Epithelial cell of prostate (primary cell): ENCODE measurements at regions not wholly inside any gene's neighbourhood (a gene's known extent, or its start where the extent isn't known, plus 50 kb on each side); places are given as distances from the start of the nearest gene placed in this dataset.
"Not testable (repeated sequence)": the region's sequence is repeated elsewhere in the genome, so short reads cannot be mapped to it uniquely, and the experiment has no call there.

Source experiments
- DNase-seq: peaks from one replicate; pipeline ENCODE4 v3.0.0-alpha.2; 2011; ENCODE audit warnings: low read depth, low spot score
- H3K27ac ChIP-seq: fragments of 450-650 bp; 2 replicates; pipeline ENCODE4 v1.5.1; 2017; ENCODE audit warnings: mild to moderate bottlenecking

GRCh38 chr5:97476852-97477534 lies 293.9 kb upstream of the RIOK2 start:
- no peak for DNase-seq
- H3K27ac ChIP-seq, result no peak overlapping the region

- no peak overlapping the region for H3K27ac ChIP-seq
- DNase-seq, result no peak
Observed at GRCh38 chr5:97478483-97478882, 295.4 kb upstream of the RIOK2 start.

- H3K27ac ChIP-seq, result no peak overlapping the region
- DNase-seq, result no peak
Observed at GRCh38 chr5:97480313-97480712, 297.3 kb upstream of the RIOK2 start.

GRCh38 chr5:97488126-97488668 lies 305.1 kb upstream of the RIOK2 start:
- no peak overlapping the region for H3K27ac ChIP-seq
- no peak for DNase-seq

- no peak for DNase-seq
- no peak overlapping the region for H3K27ac ChIP-seq
Observed at GRCh38 chr5:97489010-97489840, 306.2 kb upstream of the RIOK2 start.

- no peak for DNase-seq
- H3K27ac ChIP-seq, result no peak overlapping the region
Observed at GRCh38 chr5:97494465-97494864, 311.4 kb upstream of the RIOK2 start.

GRCh38 chr5:97495301-97495700 lies 312.3 kb upstream of the RIOK2 start:
- no peak for DNase-seq
- no peak overlapping the region for H3K27ac ChIP-seq

- no peak overlapping the region for H3K27ac ChIP-seq
- no peak for DNase-seq
Observed at GRCh38 chr5:97496037-97496436, 313.0 kb upstream of the RIOK2 start.

GRCh38 chr5:97498657-97499056 lies 315.6 kb upstream of the RIOK2 start:
- no peak overlapping the region for H3K27ac ChIP-seq
- DNase-seq, result no peak

- DNase-seq, result no peak
Observed at GRCh38 chr5:97499605-97500004, 316.6 kb upstream of the RIOK2 start.

GRCh38 chr5:97501286-97501964 lies 318.4 kb upstream of the RIOK2 start:
- no peak for DNase-seq

More at GRCh38 chr5:97499605-97500004, 316.6 kb upstream of the RIOK2 start:
- no peak overlapping the region for H3K27ac ChIP-seq

GRCh38 chr5:97501965-97502305 lies 318.9 kb upstream of the RIOK2 start:
- no peak for DNase-seq
- no peak overlapping the region for H3K27ac ChIP-seq

More at GRCh38 chr5:97501286-97501964, 318.4 kb upstream of the RIOK2 start:
- no peak overlapping the region for H3K27ac ChIP-seq

- no peak for DNase-seq
- no peak overlapping the region for H3K27ac ChIP-seq
Observed at GRCh38 chr5:97508864-97509263, 325.8 kb upstream of the RIOK2 start.

GRCh38 chr5:97519565-97519964 lies 336.5 kb upstream of the RIOK2 start:
- not testable (repeated sequence) for H3K27ac ChIP-seq, DNase-seq

- DNase-seq, H3K27ac ChIP-seq: not testable (repeated sequence)
Observed at GRCh38 chr5:97523336-97523735, 340.3 kb upstream of the RIOK2 start.

- no peak overlapping the region for H3K27ac ChIP-seq
- no peak for DNase-seq
Observed at GRCh38 chr5:97525780-97526179, 342.7 kb upstream of the RIOK2 start.

- H3K27ac ChIP-seq, result no peak overlapping the region
- DNase-seq, result no peak
Observed at GRCh38 chr5:97528941-97529340, 345.9 kb upstream of the RIOK2 start.

GRCh38 chr5:97529354-97529985 lies 346.4 kb upstream of the RIOK2 start:
- DNase-seq, result no peak
- H3K27ac ChIP-seq, result no peak overlapping the region

GRCh38 chr5:97531549-97531948 lies 348.5 kb upstream of the RIOK2 start:
- H3K27ac ChIP-seq, result no peak overlapping the region
- no peak for DNase-seq

- peak overlapping the region; percentile 14 for H3K27ac ChIP-seq
- peak; percentile 78 for DNase-seq
Observed at GRCh38 chr5:97534166-97534565, 351.1 kb upstream of the RIOK2 start.
